HG02588 (cell line): ENCODE measurements at regions not wholly inside any gene's neighbourhood (a gene's known extent, or its start where the extent isn't known, plus 50 kb on each side); places are given as distances from the start of the nearest gene placed in this dataset.
"Not testable (repeated sequence)": the region's sequence is repeated elsewhere in the genome, so short reads cannot be mapped to it uniquely, and the experiment has no call there.

ENCODE experiments used
- ATAC-seq: cut with Tn5 transposase; IDR thresholded peaks from one replicate; pipeline ENCODE4 v1.9.1; 2021; ENCODE audit warnings: mild to moderate bottlenecking, moderate library complexity; ENCODE audit not compliant: unreplicated experiment

- no peak for ATAC-seq
Observed at GRCh38 chr12:125304029-125304428, 238.8 kb downstream of the AACS start.

GRCh38 chr12:125305231-125305630 lies 240.0 kb downstream of the AACS start:
- ATAC-seq, result no peak

GRCh38 chr12:125310461-125310860 lies 245.2 kb downstream of the AACS start:
- ATAC-seq, result no peak

- ATAC-seq, result no peak
Observed at GRCh38 chr12:125311050-125311449, 245.8 kb downstream of the AACS start.

GRCh38 chr12:125312471-125312870 lies 247.2 kb downstream of the AACS start:
- no peak for ATAC-seq

GRCh38 chr12:125314051-125314755 lies 249.0 kb downstream of the AACS start:
- no peak for ATAC-seq

GRCh38 chr12:125315771-125316170 lies 250.5 kb downstream of the AACS start:
- no peak for ATAC-seq

- no peak for ATAC-seq
Observed at GRCh38 chr12:125320177-125320576, 254.9 kb downstream of the AACS start.

- no peak for ATAC-seq
Observed at GRCh38 chr12:125324861-125325490, 259.7 kb downstream of the AACS start.

- no peak for ATAC-seq
Observed at GRCh38 chr12:125329239-125330102, 264.2 kb downstream of the AACS start.

GRCh38 chr12:125330645-125331341 lies 265.6 kb downstream of the AACS start:
- peak; percentile 82 for ATAC-seq

- no peak for ATAC-seq
Observed at GRCh38 chr12:125331342-125332052, 266.3 kb downstream of the AACS start.

GRCh38 chr12:125332900-125333299 lies 267.7 kb downstream of the AACS start:
- ATAC-seq, result no peak

GRCh38 chr12:125336246-125336645 lies 271.0 kb downstream of the AACS start:
- no peak for ATAC-seq

GRCh38 chr12:125340791-125341190 lies 275.6 kb downstream of the AACS start:
- ATAC-seq, result no peak

- ATAC-seq, result no peak
Observed at GRCh38 chr12:125341422-125341821, 276.2 kb downstream of the AACS start.

- no peak for ATAC-seq
Observed at GRCh38 chr12:125343649-125344048, 278.4 kb downstream of the AACS start.

- ATAC-seq, result no peak
Observed at GRCh38 chr12:125346362-125346761, 281.1 kb downstream of the AACS start.

- ATAC-seq, result no peak
Observed at GRCh38 chr12:125351788-125352187, 286.6 kb downstream of the AACS start.

- ATAC-seq, result not testable (repeated sequence)
Observed at GRCh38 chr12:125353002-125353401, 287.8 kb downstream of the AACS start.
